GM23338 (cell line): ENCODE measurements at regions not wholly inside any gene's neighbourhood (a gene's known extent, or its start where the extent isn't known, plus 50 kb on each side); places are given as distances from the start of the nearest gene placed in this dataset.

Source experiments
- CREB1 ChIP-seq: fragments of 250-450 bp; sonication (Bioruptor Pico); IDR thresholded peaks from 2 replicates; pipeline ENCODE4 v1.5.0; 2020; ENCODE audit warnings: low read depth, mild to moderate bottlenecking, moderate library complexity
- CTCF ChIP-seq, 2 experiments: fragments of 200-600 bp in 1 of 2; sonication (generic) in 1 of 2; conservative IDR thresholded peaks; 2 replicates each; pipeline versions ENCODE4 v1.5.1 to v1.6.1; 2016 to 2017; ENCODE audit warnings: antibody characterized with exemption in 2 of 2, low read depth in 2 of 2, mild to moderate bottlenecking in 2 of 2, moderate library complexity in 1 of 2
- EZH2 ChIP-seq: fragments of 200-600 bp; sonication (generic); IDR thresholded peaks from one replicate; pipeline ENCODE4 v1.8.0; 2017; ENCODE audit warnings: antibody characterized with exemption, mild to moderate bottlenecking, low read depth; ENCODE audit not compliant: unreplicated experiment
- EZH2phosphoT487 ChIP-seq: fragments of 200-600 bp; sonication (generic); IDR thresholded peaks from one replicate; pipeline ENCODE4 v1.8.1; 2018; ENCODE audit warnings: antibody characterized with exemption; ENCODE audit not compliant: unreplicated experiment
- POLR2AphosphoS5 ChIP-seq: IDR thresholded peaks from 2 replicates; pipeline ENCODE4 v1.6.1; 2016; ENCODE audit warnings: antibody characterized with exemption, low read depth
- STAT1 ChIP-seq: IDR thresholded peaks from one replicate; pipeline ENCODE4 v1.6.1; 2016; ENCODE audit warnings: antibody characterized with exemption; ENCODE audit not compliant: unreplicated experiment
- TF ChIP-seq, protein P1 (sequence below): IDR thresholded peaks from one replicate; pipeline ENCODE4 v1.6.1; 2018; ENCODE audit warnings: antibody characterized with exemption; ENCODE audit not compliant: unreplicated experiment

DNA sequence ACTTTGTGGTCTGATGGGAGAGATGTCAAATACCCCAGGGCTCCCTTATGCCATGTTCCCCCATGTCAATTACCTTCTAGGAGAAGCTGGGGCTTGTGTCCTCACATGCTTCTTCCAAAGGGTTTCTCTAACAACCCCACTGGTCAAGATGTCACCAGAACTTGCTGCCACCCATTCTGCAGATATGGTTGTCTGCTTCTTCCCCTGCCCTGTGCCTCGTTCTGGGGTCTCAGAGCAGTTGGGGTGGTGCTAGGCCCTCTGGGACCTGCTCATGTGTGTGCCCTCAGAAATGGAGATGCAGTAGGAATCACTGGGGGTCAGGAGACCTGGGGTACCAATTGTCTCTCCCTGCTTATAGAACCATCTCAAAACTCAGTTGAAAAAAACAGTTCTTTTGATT lies 268.6 kb downstream of the MYCN start:
- TF ChIP-seq CTCF (conservative IDR thresholded peaks at IDR 0.05; ENCODE audit: low read depth in 2 of 2): no peak
- TF ChIP-seq EZH2: no peak
- TF ChIP-seq, protein P1, sequence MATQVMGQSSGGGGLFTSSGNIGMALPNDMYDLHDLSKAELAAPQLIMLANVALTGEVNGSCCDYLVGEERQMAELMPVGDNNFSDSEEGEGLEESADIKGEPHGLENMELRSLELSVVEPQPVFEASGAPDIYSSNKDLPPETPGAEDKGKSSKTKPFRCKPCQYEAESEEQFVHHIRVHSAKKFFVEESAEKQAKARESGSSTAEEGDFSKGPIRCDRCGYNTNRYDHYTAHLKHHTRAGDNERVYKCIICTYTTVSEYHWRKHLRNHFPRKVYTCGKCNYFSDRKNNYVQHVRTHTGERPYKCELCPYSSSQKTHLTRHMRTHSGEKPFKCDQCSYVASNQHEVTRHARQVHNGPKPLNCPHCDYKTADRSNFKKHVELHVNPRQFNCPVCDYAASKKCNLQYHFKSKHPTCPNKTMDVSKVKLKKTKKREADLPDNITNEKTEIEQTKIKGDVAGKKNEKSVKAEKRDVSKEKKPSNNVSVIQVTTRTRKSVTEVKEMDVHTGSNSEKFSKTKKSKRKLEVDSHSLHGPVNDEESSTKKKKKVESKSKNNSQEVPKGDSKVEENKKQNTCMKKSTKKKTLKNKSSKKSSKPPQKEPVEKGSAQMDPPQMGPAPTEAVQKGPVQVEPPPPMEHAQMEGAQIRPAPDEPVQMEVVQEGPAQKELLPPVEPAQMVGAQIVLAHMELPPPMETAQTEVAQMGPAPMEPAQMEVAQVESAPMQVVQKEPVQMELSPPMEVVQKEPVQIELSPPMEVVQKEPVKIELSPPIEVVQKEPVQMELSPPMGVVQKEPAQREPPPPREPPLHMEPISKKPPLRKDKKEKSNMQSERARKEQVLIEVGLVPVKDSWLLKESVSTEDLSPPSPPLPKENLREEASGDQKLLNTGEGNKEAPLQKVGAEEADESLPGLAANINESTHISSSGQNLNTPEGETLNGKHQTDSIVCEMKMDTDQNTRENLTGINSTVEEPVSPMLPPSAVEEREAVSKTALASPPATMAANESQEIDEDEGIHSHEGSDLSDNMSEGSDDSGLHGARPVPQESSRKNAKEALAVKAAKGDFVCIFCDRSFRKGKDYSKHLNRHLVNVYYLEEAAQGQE: no peak
- no peak for TF ChIP-seq POLR2AphosphoS5
- TF ChIP-seq CREB1 (CRISPR knock-in tag): no peak
- TF ChIP-seq EZH2phosphoT487: no peak
- no peak for TF ChIP-seq STAT1
